Adrenal gland (tissue), 9 donors: ENCODE measurements at regions not wholly inside any gene's neighbourhood (a gene's known extent, or its start where the extent isn't known, plus 50 kb on each side); places are given as distances from the start of the nearest gene placed in this dataset.

Experiments used
- DNase-seq, 7 donors: peaks; one replicate each; pipeline ENCODE4 v3.0.0-alpha.2; 2019 to 2020
- H3K27ac ChIP-seq, 5 donors: fragments of 200-600 bp; sonication (generic) in 4 of 5; 1 replicate in 3 of 5; 2 replicates in 2 of 5; pipeline versions ENCODE4 v1.5.1 to v1.8.0; 2016 to 2020; ENCODE audit warnings: mild to moderate bottlenecking in 1 of 5
- H3K27me3 ChIP-seq: fragments of 200-600 bp; 2 replicates; pipeline ENCODE4 v1.8.0; 2021
- H3K36me3 ChIP-seq, 2 donors: fragments of 200-600 bp; replicated peaks in 1 of 2; 1 replicate in 1 of 2; 2 replicates in 1 of 2; pipeline versions ENCODE4 v1.5.1 to v1.8.0; 2018 to 2022
- H3K4me1 ChIP-seq, 2 donors: fragments of 200-600 bp; replicated peaks in 1 of 2; 1 replicate in 1 of 2; 2 replicates in 1 of 2; pipeline versions ENCODE4 v1.5.1 to v1.8.0; 2018 to 2021
- H3K4me3 ChIP-seq, 4 donors: fragments of 200-600 bp; sonication (generic) in 3 of 4; one replicate each; pipeline ENCODE4 v1.5.1; 2016 to 2018
- H3K9me3 ChIP-seq, 3 donors: fragments of 200-600 bp; sonication (generic) in 1 of 3; replicated peaks in 1 of 3; 1 replicate in 2 of 3; 2 replicates in 1 of 3; pipeline versions ENCODE4 v1.5.1 to v1.8.0; 2016 to 2021
- CTCF ChIP-seq, 6 experiments: fragments of 450-650 bp in 4 of 6; fragments of 200-600 bp in 2 of 6; sonication (generic) in 1 of 6; IDR thresholded peaks; 1 replicate in 5 of 6; 2 replicates in 1 of 6; pipeline versions ENCODE4 v1.5.1 to v1.8.0; 2016 to 2021; ENCODE audit warnings: antibody characterized with exemption in 6 of 6, mild to moderate bottlenecking in 2 of 6, moderate library complexity in 1 of 6
- POLR2A ChIP-seq, 2 donors: fragments of 450-650 bp; IDR thresholded peaks; one replicate each; pipeline ENCODE4 v1.6.1; 2017; ENCODE audit warnings: antibody characterized with exemption in 2 of 2, mild to moderate bottlenecking in 2 of 2, moderate library complexity in 1 of 2
- WGBS, 4 donors: extraction: QIAGEN DNeasy Blood & Tissue Kit in 2 of 4; methylation state at CpG; one replicate each; pipeline versions ENCODE4 v1.1.5 to v1.1.7; 2013 to 2017; 5-methylcytosine and 5-hydroxymethylcytosine counted together
- intact Hi-C, 2 donors: fragments of 100-400 bp; cut with DNase I; formaldehyde crosslinking; loops; one replicate each; pipeline versions ENCODE4 v1.14.1 to v1.15.0; 2022 to 2023
- donor health status: healthy with polysubstance abuse.
- donor health status: Bipolar disorder and iron deficiency.
- donor health status: DM: yes; HTN: yes; CAD: no.
- donor health status: DM: no; HTN: no; CAD: no.
- donor health status: DM: no; HTN: no; CAD: no.

GRCh38 chr5:60512117-60512516 lies 187.8 kb downstream of the DEPDC1B start:
- DNase-seq: no peak
- no peaks in the 10 kb centered on the region for H3K36me3 ChIP-seq
- TF ChIP-seq CTCF (IDR thresholded peaks at IDR 0.05) (no peak), POLR2A (IDR thresholded peaks at IDR 0.05) (no peak)
- H3K4me3 ChIP-seq: no peak overlapping the region
- intact Hi-C loops: no loop called here
- no peaks in the 10 kb centered on the region for H3K4me1 ChIP-seq
- no peaks in the 10 kb centered on the region for H3K9me3 ChIP-seq
- no peaks in the 10 kb centered on the region for H3K27me3 ChIP-seq
- no peak overlapping the region for H3K27ac ChIP-seq

- Histone ChIP-seq H3K27me3 (no peaks in the 10 kb centered on the region), H3K9me3 (no peaks in the 10 kb centered on the region), H3K4me3 (no peak overlapping the region), H3K36me3 (no peaks in the 10 kb centered on the region), H3K4me1 (no peaks in the 10 kb centered on the region), H3K27ac (no peak overlapping the region)
- no peak for DNase-seq
- WGBS, 4 donors: 57 to 67% (median 62%) methylated on average over 3 of the region's 3 CpGs
- intact Hi-C loops: no loop called here
- no peak for TF ChIP-seq POLR2A (IDR thresholded peaks at IDR 0.05)
- no peak for TF ChIP-seq CTCF (IDR thresholded peaks at IDR 0.05)
Measured at GRCh38 chr5:60510663-60511062, 189.3 kb downstream of the DEPDC1B start.

- no peak overlapping the region for H3K4me3 ChIP-seq
- no peak for TF ChIP-seq POLR2A (IDR thresholded peaks at IDR 0.05)
- no peak for TF ChIP-seq CTCF (IDR thresholded peaks at IDR 0.05)
- no peaks in the 10 kb centered on the region for H3K9me3 ChIP-seq
- intact Hi-C loops: no loop called here
- no peaks in the 10 kb centered on the region for H3K36me3 ChIP-seq
- WGBS, 4 donors: 46 to 60% (median 56%) methylated on average over 3 of the region's 3 CpGs
- H3K27ac ChIP-seq: no peak overlapping the region
- no peaks in the 10 kb centered on the region for H3K27me3 ChIP-seq
- no peaks in the 10 kb centered on the region for H3K4me1 ChIP-seq
- no peak for DNase-seq
Measured at GRCh38 chr5:60510049-60510448, 189.9 kb downstream of the DEPDC1B start.

- Histone ChIP-seq H3K27me3 (no peaks in the 10 kb centered on the region), H3K9me3 (no peaks in the 10 kb centered on the region), H3K4me3 (no peak overlapping the region), H3K27ac (no peak overlapping the region), H3K36me3 (no peaks in the 10 kb centered on the region), H3K4me1 (no peaks in the 10 kb centered on the region)
- DNase-seq: no peak
- intact Hi-C loops: no loop called here
- TF ChIP-seq POLR2A (IDR thresholded peaks at IDR 0.05) (no peak), CTCF (IDR thresholded peaks at IDR 0.05) (no peak)
- 72 to 94% (median 80%) methylated on average over 2 of the region's 2 CpGs for WGBS, 4 donors
Measured at GRCh38 chr5:60509519-60509918, 190.4 kb downstream of the DEPDC1B start.
